Hepatocyte (in vitro differentiated cells): ENCODE measurements at regions not wholly inside any gene's neighbourhood (a gene's known extent, or its start where the extent isn't known, plus 50 kb on each side); places are given as distances from the start of the nearest gene placed in this dataset.

Source experiments
- CTCF ChIP-seq: fragments of 200-600 bp; sonication (generic); IDR thresholded peaks from 2 replicates; pipeline ENCODE4 v1.5.1; 2016; ENCODE audit warnings: antibody characterized with exemption, mild to moderate bottlenecking; ENCODE audit not compliant: poor library complexity
- EZH2 ChIP-seq: fragments of 200-600 bp; sonication (generic); IDR thresholded peaks from 2 replicates; pipeline ENCODE4 v1.6.1; 2016; ENCODE audit warnings: antibody characterized with exemption, mild to moderate bottlenecking, borderline replicate concordance

- TF ChIP-seq CTCF (no peak), EZH2 (no peak)
Measured at GRCh38 chr7:131970602-131971001, 414.2 kb upstream of the PODXL start.
